ENCODE measurements at regions not wholly inside any gene's neighbourhood (a gene's known extent, or its start where the extent isn't known, plus 50 kb on each side); places are given as distances from the start of the nearest gene placed in this dataset.
A peak's percentile ranks its signal among the peaks of the same experiment; 100 is the strongest.

DNA sequence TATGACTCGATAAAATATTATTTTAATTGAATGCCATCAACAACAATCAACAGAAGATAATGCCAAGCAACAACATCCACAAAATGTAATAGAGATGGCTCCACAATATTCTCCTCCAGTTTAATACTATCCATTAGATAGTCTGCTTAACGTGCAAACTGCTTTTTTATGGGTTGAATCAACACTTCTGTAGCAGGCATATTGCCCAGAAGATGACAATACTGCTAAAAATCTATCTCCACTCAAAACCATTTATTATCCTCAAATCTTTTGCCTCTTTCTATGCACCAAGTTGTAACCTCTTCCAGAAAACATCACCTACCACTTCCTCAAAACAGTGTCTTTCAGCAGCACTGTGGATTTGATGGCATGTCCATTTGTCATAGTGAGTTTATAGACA lies 295.7 kb upstream of the LMCD1 start:
- FAIRE-seq: no peak

GRCh38 chr3:8206971-8207617 lies 294.5 kb upstream of the LMCD1 start:
- FAIRE-seq: no peak

DNA sequence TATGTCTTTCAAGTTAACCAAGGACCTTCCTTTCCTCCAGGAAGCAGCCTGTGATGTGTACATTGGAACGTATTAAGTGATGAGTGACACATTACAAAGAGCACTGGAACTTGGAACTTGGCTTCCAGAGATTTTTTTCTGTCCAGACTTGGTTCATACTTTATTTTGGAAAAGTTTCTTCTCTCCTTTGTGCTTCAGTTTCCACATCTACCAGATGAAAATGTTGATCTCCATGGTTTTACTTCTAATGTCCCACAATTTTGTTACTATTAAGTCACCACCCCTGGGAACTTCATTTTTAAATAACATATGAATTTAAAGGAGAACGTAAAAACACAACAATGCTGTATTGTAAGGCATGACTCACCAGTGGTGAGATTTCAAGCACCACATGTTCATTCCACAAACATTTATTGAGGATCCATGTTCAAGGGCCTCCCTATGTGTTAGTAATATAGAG lies 290.7 kb upstream of the LMCD1 start:
- no peak for FAIRE-seq

DNA sequence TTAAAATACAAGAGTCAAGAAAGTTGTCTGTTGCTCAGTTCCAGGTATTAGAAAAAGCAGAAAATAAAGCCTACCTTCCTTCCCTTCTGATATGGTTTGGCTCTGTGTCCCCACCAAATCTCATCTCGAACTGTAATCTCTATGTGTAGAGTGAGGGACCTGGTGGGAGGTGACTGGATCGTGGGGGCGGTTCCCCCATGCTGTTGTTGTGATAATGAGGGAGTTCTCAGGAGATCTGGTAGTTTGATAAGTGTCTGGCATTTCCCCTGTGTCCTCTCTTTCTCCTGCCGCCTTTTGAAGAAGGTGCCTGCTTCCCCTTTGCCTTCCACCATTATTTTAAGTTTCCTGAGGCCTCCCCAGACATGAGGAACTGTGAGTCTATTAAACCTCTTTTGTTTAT lies 288.8 kb upstream of the LMCD1 start:
- no peak for FAIRE-seq

GRCh38 chr3:8213286-8213685 lies 288.3 kb upstream of the LMCD1 start:
- FAIRE-seq: no peak

DNA sequence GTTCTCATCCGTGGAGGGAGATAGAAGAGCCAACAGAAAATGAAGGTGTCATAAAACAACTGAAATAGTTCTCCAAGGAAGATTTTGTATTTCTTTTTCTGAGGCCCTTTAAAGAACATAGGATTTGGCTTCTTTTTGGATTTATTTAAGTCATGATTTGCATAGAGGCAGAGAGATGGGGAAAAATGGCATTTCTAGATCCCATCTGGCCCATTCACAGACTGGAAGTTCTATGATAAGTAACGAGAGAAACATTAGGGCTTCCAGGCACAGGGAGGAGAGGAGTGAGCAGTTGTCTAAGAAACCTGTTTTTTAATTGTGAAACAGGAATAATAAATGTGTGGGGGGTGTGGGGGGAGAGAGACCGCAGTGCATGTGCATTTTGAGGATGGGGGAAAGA lies 285.8 kb upstream of the LMCD1 start:
- no peak for FAIRE-seq

- FAIRE-seq: no peak
Observed at GRCh38 chr3:8218353-8218940, 283.2 kb upstream of the LMCD1 start.

DNA sequence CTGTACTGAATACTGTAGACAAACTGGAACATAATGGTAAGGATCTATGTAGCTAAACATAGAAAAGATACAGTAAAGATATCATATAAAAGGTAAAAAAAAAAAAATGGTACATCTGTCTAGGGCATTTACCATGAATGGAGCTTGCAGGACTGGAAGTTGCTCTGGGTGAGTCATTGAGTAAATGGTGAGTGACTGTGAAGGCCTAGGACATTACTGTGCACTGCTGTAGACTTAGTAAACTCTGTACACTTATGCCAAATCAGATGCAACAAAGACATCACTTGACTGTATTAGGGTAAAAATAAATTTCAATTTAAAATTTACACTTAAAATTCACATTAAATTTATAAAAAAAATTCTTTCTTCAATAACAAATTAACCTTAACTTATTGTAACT lies 281.3 kb upstream of the LMCD1 start:
- FAIRE-seq: peak; percentile 76

- FAIRE-seq: no peak
Observed at GRCh38 chr3:8223766-8224165, 277.9 kb upstream of the LMCD1 start.

GRCh38 chr3:8224941-8225340 lies 276.7 kb upstream of the LMCD1 start:
- FAIRE-seq: no peak

GRCh38 chr3:8233938-8234337 lies 267.7 kb upstream of the LMCD1 start:
- FAIRE-seq: no peak

DNA sequence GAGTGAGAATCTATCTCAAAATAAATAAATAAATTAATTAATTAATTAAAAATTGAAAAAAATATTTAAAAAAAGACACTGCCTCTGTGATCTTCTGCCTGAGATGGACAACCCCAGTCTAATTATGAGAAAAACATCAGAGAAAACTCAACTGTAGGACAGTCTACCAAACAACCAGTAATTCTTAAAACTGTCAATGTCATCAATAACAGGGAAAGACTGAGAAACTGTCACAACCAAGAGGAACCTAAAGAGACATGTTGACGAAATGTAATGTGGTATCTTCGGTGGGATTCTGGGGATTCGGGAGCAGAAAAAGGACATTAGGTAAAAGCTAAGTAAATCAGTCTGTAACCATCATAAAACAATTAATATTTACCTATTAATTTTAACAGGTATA lies 265.4 kb upstream of the LMCD1 start:
- no peak for FAIRE-seq

- FAIRE-seq: no peak
Observed at GRCh38 chr3:8237893-8238292, 263.7 kb upstream of the LMCD1 start.

DNA sequence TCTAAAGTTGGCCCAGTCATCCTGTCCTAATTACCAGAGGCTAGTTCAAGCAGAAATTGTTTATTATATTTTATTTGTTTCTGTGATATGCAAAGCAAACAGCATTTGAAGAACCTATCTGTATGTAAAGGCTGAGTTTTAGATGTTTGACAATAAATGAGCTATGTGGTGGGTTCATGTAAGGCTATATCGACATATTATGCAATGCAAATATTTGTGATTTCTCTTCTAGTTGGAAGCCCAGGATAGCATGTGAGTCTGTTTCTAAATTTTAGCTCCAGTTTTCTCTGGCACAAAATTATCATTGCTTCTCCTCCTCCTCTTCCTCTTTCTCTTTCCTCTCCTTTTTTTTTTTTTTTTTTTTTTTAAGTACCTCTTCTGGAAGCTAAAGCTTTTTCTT lies 263.2 kb upstream of the LMCD1 start:
- FAIRE-seq: no peak

GRCh38 chr3:8239095-8239494 lies 262.5 kb upstream of the LMCD1 start:
- FAIRE-seq: no peak

GRCh38 chr3:8239718-8240695 lies 261.6 kb upstream of the LMCD1 start:
- peak; percentile 80 for FAIRE-seq

- no peak for FAIRE-seq
Observed at GRCh38 chr3:8246070-8246469, 255.6 kb upstream of the LMCD1 start.

DNA sequence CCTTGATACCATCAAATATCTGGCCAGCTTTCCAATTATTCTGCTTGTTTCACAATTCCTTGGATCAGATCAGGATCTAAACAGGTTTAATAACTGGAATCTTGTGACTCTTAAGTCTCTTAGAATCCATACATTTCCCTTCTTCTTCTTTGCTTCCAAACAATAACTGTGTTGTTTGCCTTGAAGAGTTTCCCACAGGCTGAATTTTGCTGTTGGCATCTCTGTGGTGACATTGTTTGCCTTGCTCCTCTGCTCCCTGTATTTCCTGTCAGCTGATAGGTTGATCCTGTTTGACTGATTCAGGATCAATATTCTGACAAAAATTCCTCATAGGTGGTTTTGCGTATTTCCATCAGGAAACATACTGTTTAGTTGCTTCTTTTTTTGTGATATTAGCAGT lies 248.4 kb upstream of the LMCD1 start:
- FAIRE-seq: no peak

DNA sequence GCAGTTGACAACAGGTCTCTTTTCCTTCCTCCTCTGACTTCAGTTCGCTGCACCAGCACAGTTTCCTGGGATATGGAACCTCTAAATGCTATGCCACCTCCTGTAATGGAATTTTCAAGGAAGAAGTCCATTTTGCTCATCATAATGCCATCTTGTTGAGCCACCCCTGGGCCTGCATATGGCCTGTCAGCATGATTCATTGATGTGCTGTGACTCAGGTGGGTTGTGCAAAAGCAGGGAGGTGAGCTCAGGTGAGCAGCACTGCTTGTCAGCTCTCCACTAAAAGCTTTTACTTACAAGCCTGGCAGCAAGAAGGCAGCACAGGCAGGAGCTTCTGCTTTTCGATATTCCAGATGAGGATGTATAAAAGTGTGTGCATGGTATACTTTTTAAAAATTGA lies 247.1 kb upstream of the LMCD1 start:
- no peak for FAIRE-seq

GRCh38 chr3:8255725-8256124 lies 245.9 kb upstream of the LMCD1 start:
- no peak for FAIRE-seq

DNA sequence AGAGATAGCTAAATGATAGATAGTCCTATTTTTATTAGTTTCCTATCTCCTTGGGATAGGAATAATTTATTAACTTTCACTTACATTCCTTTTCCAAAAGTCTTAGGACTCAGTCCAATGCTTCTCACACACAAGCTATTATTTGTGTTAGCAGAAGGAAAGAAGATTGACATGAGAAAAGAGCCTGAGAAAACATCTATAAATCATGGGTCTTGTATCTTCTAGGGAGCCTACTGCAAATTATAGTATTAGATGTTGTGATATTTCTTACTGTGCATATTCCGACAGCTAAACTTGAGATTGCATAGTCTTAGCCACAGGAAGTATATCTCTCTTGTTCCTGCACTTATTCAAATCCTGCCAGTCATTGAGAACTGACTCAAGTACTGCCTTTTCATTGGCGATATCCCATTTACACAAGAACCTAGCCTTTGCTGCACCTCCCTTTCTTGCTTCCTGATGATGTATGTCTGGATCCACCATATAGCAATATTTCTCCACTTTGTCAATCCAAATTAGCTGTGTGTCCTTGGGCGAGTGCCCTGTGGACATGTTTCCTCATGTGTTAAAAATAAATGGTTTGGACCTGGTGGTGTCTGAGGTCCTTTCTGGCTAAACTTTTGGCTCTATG lies 245.1 kb upstream of the LMCD1 start:
- no peak for FAIRE-seq

- FAIRE-seq: no peak
Observed at GRCh38 chr3:8261018-8261417, 240.6 kb upstream of the LMCD1 start.

DNA sequence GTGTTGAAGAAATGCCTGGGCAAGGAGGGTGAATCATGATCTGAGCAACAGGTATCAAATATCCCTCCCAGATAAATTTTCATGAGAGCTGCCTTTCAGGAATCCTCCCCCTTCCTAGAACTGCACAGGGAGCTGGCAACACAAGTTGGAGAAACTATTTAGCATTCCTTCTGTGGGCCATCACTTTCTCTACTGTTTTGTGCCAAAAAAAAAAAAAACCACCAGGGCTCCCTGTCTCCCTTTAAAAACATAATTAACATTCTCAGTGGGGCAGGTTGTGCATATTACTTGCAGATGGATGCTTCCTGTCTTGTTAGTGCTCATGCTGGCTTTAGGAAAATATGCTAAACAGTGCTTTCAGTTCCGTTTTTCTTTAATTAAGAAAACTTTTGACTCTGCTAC lies 234.9 kb upstream of the LMCD1 start:
- FAIRE-seq: no peak

Data from TTC549 (cell line).